ENCODE measurements at regions not wholly inside any gene's neighbourhood (a gene's known extent, or its start where the extent isn't known, plus 50 kb on each side); places are given as distances from the start of the nearest gene placed in this dataset.

DNA sequence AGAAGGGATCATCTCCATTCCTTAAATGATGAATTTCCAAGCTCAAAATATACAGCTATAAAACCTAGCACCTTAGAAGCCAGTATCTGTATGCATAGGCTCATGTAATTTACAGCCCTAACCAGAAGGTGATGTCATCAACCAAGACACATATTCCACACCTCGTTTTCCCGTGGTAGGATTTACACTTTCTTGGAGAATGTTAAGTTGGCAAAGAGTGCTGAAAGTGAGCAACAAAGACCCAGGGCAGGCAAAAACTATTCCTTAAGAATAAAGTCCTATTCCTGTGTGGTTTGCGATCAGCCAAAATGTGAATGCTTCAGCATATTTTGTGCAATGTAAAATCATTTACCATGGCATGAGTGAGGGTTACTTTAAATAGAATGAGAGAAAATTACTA is 247.1 kb downstream of the OSR1 start:
- no peak for TF ChIP-seq IKZF4 (CRISPR knock-in tag; IDR thresholded peaks at IDR 0.05; ENCODE audit: borderline replicate concordance, low read depth, not compliant biosample characterization)
- TF ChIP-seq, protein P1, sequence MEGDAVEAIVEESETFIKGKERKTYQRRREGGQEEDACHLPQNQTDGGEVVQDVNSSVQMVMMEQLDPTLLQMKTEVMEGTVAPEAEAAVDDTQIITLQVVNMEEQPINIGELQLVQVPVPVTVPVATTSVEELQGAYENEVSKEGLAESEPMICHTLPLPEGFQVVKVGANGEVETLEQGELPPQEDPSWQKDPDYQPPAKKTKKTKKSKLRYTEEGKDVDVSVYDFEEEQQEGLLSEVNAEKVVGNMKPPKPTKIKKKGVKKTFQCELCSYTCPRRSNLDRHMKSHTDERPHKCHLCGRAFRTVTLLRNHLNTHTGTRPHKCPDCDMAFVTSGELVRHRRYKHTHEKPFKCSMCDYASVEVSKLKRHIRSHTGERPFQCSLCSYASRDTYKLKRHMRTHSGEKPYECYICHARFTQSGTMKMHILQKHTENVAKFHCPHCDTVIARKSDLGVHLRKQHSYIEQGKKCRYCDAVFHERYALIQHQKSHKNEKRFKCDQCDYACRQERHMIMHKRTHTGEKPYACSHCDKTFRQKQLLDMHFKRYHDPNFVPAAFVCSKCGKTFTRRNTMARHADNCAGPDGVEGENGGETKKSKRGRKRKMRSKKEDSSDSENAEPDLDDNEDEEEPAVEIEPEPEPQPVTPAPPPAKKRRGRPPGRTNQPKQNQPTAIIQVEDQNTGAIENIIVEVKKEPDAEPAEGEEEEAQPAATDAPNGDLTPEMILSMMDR (CRISPR knock-in tag; IDR thresholded peaks at IDR 0.05): no peak
- no peak for TF ChIP-seq MAFK (conservative IDR thresholded peaks at IDR 0.05 in 1 of 2, IDR thresholded peaks at IDR 0.05 in 1 of 2; ENCODE audit: low read length in 2 of 2)
- TF ChIP-seq ZNF121 (CRISPR knock-in tag; IDR thresholded peaks at IDR 0.05): no peak
- no peak for TF ChIP-seq SP1 (IDR thresholded peaks at IDR 0.05)
- TF ChIP-seq SP1 (CRISPR knock-in tag; IDR thresholded peaks at IDR 0.05): no peak
- TF ChIP-seq, protein P2, sequence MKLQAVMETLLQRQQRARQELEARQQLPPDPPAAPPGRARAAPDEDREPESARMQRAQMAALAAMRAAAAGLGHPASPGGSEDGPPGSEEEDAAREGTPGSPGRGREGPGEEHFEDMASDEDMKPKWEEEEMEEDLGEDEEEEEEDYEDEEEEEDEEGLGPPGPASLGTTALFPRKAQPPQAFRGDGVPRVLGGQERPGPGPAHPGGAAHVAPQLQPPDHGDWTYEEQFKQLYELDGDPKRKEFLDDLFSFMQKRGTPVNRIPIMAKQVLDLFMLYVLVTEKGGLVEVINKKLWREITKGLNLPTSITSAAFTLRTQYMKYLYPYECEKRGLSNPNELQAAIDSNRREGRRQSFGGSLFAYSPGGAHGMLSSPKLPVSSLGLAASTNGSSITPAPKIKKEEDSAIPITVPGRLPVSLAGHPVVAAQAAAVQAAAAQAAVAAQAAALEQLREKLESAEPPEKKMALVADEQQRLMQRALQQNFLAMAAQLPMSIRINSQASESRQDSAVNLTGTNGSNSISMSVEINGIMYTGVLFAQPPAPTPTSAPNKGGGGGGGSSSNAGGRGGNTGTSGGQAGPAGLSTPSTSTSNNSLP (IDR thresholded peaks at IDR 0.05; ENCODE audit: low read depth, low read length): no peak
- TF ChIP-seq ZNF207 (IDR thresholded peaks at IDR 0.05; ENCODE audit: borderline replicate concordance): no peak
- TF ChIP-seq PCBP1 (IDR thresholded peaks at IDR 0.05; ENCODE audit: borderline replicate concordance, low read depth, low read length): no peak
